ENCODE measurements at regions not wholly inside any gene's neighbourhood (a gene's known extent, or its start where the extent isn't known, plus 50 kb on each side); places are given as distances from the start of the nearest gene placed in this dataset.

GRCh38 chr2:225996462-225996828, 596.9 kb downstream of the NYAP2 start:
- H3K4me3 ChIP-seq (replicated peaks; ENCODE audit: insufficient read depth, low read length) = no peak overlapping the region
- H3K27me3 ChIP-seq (ENCODE audit: insufficient read depth, poor library complexity, severe bottlenecking) = no peaks in the 10 kb centered on the region
- TF ChIP-seq SPI1 (IDR thresholded peaks at IDR 0.05; ENCODE audit: borderline replicate concordance, low read depth) = no peak
- no peak for TF ChIP-seq POLR2AphosphoS5 (IDR thresholded peaks at IDR 0.05; ENCODE audit: low read depth)
- TF ChIP-seq, protein P1, sequence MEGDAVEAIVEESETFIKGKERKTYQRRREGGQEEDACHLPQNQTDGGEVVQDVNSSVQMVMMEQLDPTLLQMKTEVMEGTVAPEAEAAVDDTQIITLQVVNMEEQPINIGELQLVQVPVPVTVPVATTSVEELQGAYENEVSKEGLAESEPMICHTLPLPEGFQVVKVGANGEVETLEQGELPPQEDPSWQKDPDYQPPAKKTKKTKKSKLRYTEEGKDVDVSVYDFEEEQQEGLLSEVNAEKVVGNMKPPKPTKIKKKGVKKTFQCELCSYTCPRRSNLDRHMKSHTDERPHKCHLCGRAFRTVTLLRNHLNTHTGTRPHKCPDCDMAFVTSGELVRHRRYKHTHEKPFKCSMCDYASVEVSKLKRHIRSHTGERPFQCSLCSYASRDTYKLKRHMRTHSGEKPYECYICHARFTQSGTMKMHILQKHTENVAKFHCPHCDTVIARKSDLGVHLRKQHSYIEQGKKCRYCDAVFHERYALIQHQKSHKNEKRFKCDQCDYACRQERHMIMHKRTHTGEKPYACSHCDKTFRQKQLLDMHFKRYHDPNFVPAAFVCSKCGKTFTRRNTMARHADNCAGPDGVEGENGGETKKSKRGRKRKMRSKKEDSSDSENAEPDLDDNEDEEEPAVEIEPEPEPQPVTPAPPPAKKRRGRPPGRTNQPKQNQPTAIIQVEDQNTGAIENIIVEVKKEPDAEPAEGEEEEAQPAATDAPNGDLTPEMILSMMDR (IDR thresholded peaks at IDR 0.05; ENCODE audit: insufficient read depth, low read length) = no peak
- TF ChIP-seq, protein P2, sequence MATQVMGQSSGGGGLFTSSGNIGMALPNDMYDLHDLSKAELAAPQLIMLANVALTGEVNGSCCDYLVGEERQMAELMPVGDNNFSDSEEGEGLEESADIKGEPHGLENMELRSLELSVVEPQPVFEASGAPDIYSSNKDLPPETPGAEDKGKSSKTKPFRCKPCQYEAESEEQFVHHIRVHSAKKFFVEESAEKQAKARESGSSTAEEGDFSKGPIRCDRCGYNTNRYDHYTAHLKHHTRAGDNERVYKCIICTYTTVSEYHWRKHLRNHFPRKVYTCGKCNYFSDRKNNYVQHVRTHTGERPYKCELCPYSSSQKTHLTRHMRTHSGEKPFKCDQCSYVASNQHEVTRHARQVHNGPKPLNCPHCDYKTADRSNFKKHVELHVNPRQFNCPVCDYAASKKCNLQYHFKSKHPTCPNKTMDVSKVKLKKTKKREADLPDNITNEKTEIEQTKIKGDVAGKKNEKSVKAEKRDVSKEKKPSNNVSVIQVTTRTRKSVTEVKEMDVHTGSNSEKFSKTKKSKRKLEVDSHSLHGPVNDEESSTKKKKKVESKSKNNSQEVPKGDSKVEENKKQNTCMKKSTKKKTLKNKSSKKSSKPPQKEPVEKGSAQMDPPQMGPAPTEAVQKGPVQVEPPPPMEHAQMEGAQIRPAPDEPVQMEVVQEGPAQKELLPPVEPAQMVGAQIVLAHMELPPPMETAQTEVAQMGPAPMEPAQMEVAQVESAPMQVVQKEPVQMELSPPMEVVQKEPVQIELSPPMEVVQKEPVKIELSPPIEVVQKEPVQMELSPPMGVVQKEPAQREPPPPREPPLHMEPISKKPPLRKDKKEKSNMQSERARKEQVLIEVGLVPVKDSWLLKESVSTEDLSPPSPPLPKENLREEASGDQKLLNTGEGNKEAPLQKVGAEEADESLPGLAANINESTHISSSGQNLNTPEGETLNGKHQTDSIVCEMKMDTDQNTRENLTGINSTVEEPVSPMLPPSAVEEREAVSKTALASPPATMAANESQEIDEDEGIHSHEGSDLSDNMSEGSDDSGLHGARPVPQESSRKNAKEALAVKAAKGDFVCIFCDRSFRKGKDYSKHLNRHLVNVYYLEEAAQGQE (IDR thresholded peaks at IDR 0.05; ENCODE audit: insufficient replicate concordance, low read depth) = no peak
- TF ChIP-seq GABPA (IDR thresholded peaks at IDR 0.05; ENCODE audit: low read depth) = no peak
- H3K27ac ChIP-seq (replicated peaks) = no peak overlapping the region
- DNase-seq (ENCODE audit: low read depth in 1 of 2, low spot score in 1 of 2) = no peak

GRCh38 chr2:225995796-225996461, 596.4 kb downstream of the NYAP2 start:
- H3K4me3 ChIP-seq (replicated peaks; ENCODE audit: insufficient read depth, low read length) = no peak overlapping the region
- no peaks in the 10 kb centered on the region for H3K27me3 ChIP-seq (ENCODE audit: insufficient read depth, poor library complexity, severe bottlenecking)
- no peak overlapping the region for H3K27ac ChIP-seq (replicated peaks)
- DNase-seq (ENCODE audit: low read depth in 1 of 2, low spot score in 1 of 2) = no peak
- TF ChIP-seq POLR2AphosphoS5 (IDR thresholded peaks at IDR 0.05; ENCODE audit: low read depth) = no peak

GRCh38 chr2:225994748-225995405, 595.4 kb downstream of the NYAP2 start:
- Histone ChIP-seq H3K27ac (replicated peaks) (no peak overlapping the region), H3K4me3 (replicated peaks; ENCODE audit: insufficient read depth, low read length) (no peak overlapping the region), H3K27me3 (ENCODE audit: insufficient read depth, poor library complexity, severe bottlenecking) (no peaks in the 10 kb centered on the region)
- TF ChIP-seq, protein P2 (IDR thresholded peaks at IDR 0.05; ENCODE audit: insufficient replicate concordance, low read depth) = no peak
- TF ChIP-seq GABPA (IDR thresholded peaks at IDR 0.05; ENCODE audit: low read depth) (no peak), POLR2AphosphoS5 (IDR thresholded peaks at IDR 0.05; ENCODE audit: low read depth) (no peak), SPI1 (IDR thresholded peaks at IDR 0.05; ENCODE audit: borderline replicate concordance, low read depth) (no peak)
- TF ChIP-seq, protein P1 (IDR thresholded peaks at IDR 0.05; ENCODE audit: insufficient read depth, low read length) = no peak
- DNase-seq (ENCODE audit: low read depth in 1 of 2, low spot score in 1 of 2) = no peak

- H3K4me3 ChIP-seq (replicated peaks; ENCODE audit: insufficient read depth, low read length) = no peak overlapping the region
- H3K27me3 ChIP-seq (ENCODE audit: insufficient read depth, poor library complexity, severe bottlenecking) = no peaks in the 10 kb centered on the region
- no peak overlapping the region for H3K27ac ChIP-seq (replicated peaks)
- no peak for DNase-seq (ENCODE audit: low read depth in 1 of 2, low spot score in 1 of 2)
- TF ChIP-seq, protein P2 (IDR thresholded peaks at IDR 0.05; ENCODE audit: insufficient replicate concordance, low read depth) = no peak
- TF ChIP-seq SPI1 (IDR thresholded peaks at IDR 0.05; ENCODE audit: borderline replicate concordance, low read depth) (no peak), POLR2AphosphoS5 (IDR thresholded peaks at IDR 0.05; ENCODE audit: low read depth) (no peak), GABPA (IDR thresholded peaks at IDR 0.05; ENCODE audit: low read depth) (no peak)
- TF ChIP-seq, protein P1 (IDR thresholded peaks at IDR 0.05; ENCODE audit: insufficient read depth, low read length) = no peak
Measured at GRCh38 chr2:225993430-225993829, 593.9 kb downstream of the NYAP2 start.
